Left cardiac atrium (tissue), 4 donors: ENCODE measurements at regions not wholly inside any gene's neighbourhood (a gene's known extent, or its start where the extent isn't known, plus 50 kb on each side); places are given as distances from the start of the nearest gene placed in this dataset.
"Not testable (repeated sequence)": the region's sequence is repeated elsewhere in the genome, so short reads cannot be mapped to it uniquely, and the experiment has no call there.

Experiments used
- ATAC-seq, 2 donors: fragments of 200-7000 bp; cut with Tn5 transposase; one replicate each; pipeline ENCODE4 v1.9.1; 2020; ENCODE audit warnings: mild to moderate bottlenecking in 2 of 2, moderate library complexity in 2 of 2
- DNase-seq: peaks from one replicate; pipeline ENCODE4 v3.0.0-alpha.2; 2020
- intact Hi-C, 2 donors: fragments of 100-400 bp; cut with DNase I; formaldehyde crosslinking; loops; one replicate each; pipeline versions ENCODE4 v1.14.1 to v1.15.1; 2022 to 2023
- donor health status: DM: no; HTN: yes; CAD: no.
- donor health status: DM: no; HTN: yes; CAD: no; lungs with severe emphysema.
- donor health status: DM: yes; HTN: yes; CAD: no.
- donor health status: Dilated cardiomyopathy.

DNA sequence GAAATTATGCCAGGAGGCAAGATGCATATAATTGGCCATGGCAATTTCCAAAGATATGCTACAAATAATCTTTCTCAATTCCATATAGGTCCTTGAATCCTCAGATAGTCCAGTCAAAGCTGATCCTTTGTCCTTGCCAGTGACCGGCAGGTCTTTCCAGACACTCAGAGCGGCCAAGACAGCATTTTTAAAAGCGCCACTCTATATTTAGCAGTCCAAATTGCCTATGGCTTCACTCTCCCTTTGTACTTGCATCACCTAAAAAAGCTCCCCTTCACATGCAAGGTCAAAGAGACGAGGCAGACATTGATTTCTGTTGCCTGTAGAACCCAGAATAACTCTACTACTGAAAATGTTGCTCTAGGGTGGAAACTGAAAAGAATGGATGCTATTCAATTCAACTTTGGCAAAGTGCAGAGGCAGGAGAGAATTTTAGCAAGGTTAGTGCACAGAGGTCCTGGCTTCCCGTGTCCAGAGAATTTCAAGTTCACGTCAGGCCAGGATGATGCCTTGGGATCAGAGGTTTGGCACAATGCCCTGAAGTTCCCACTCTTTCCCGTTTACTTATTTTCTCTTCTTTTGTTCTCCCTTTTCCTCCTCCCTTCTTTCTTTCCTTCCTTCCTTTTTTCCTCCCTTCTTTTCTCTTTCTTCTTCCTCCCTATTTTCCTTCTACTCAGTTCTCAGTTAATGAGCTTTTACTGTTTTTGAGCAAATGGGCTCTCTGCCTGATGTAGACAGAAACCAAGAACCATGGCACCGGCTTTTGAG lies 108.5 kb downstream of the KCNK1 start:
- ATAC-seq, result peak; percentile 37 to 45
- DNase-seq, result no peak
- intact Hi-C loops, result loop anchor here in 1 of 2 donors (2.0 kb wide), 1 partner anchor 54 kb away; no protein-coding TSS in a partner anchor

- ATAC-seq (peak; percentile 87 to 91), DNase-seq (peak; percentile 47)
- intact Hi-C loops, result loop anchor here in 1 of 2 donors (2.0 kb wide), 1 partner anchor 55 kb away; no protein-coding TSS in a partner anchor
These were observed 109.5 kb downstream of the KCNK1 start for GRCh38 chr1:233723387-233723786.

GRCh38 chr1:233724131-233724631 lies 110.3 kb downstream of the KCNK1 start:
- ATAC-seq, DNase-seq, intact Hi-C loops: not testable (repeated sequence)

DNA sequence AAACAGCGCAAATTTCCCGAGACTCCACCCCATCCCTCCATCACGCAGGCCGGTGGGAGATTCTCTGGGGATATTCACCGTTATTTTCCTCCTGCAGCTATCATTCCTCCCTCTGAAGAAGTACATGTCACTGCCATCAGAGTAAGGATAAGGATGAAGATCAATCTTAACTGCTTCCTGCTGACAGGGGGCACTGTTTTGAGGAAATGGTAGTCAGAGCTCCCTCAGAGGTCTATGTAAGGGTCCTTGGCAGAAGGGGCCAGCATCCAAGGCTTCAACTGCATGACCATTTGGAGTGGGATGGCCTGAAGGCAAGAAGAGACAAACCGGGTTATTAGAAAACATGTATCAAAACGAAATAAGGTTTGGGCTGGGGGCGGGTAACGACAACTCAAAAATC lies 111.5 kb downstream of the KCNK1 start:
- DNase-seq, result no peak
- intact Hi-C loops, result no loop called here
- ATAC-seq, result no peak

DNA sequence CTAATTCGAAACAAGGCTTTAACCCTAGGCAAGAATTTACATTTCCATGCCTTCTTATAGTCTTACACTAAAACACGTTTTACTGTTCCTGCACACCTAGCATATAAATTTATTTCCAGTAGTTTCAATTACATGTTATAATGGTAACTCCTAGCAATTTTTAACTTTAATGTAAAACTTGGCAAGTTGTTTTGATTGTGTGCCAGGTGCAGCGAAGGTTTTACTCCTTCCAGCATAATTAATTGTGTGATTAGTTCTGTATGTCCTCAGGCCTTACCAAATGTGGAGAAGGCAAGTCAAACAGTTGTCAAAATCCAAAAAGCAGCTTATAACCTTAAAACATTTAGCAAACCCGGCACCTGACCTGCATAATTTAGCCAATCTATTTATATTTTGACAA lies 114.8 kb downstream of the KCNK1 start:
- intact Hi-C loops, result no loop called here
- ATAC-seq, result no peak
- DNase-seq, result no peak

- intact Hi-C loops, result no loop called here
- ATAC-seq (no peak), DNase-seq (no peak)
These were observed 116.5 kb downstream of the KCNK1 start for GRCh38 chr1:233730380-233730779.

GRCh38 chr1:233730809-233731208 lies 116.9 kb downstream of the KCNK1 start:
- peak in 1 of 2 donors; percentile 42 for ATAC-seq
- intact Hi-C loops, result no loop called here
- no peak for DNase-seq

DNA sequence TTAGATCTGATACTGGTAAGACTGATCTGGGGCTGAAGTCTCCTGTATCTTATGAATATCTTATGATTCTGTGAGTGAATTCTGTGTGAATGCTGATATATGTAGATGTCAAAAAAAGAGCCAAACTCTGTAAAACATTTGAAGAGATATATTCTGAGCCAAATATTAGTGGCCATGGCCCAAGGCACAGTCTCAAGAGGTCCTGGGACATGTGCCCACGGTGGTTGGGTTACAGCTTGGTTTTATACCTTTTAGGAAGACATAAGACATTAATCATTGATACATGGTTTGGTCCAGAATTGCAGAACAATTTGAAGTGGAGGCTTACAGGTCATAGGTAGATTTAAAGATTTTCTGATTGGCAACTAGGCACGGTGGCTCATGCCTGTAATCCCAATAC lies 118.3 kb downstream of the KCNK1 start:
- no peak for DNase-seq
- intact Hi-C loops, result no loop called here
- no peak for ATAC-seq

DNA sequence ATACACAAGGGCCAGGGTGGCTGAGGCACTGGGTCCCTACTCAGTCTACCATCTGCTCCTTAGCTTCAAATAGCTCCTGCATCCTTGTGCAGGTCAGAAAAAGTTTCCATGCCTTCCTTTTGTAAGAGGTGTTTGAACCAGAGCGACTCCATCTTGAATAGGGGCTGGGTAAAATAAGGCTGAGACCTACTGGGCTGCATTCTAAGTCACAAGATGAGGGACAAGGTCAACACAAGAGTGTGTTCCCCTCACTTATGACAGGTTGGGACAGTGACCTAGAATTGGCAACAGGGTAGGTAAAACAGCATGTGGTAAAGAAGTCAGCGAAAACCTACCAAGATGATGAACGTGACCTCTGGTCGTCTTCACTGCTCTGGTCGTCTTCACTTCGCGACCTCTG lies 120.5 kb downstream of the KCNK1 start:
- no peak for DNase-seq
- no peak for ATAC-seq
- intact Hi-C loops, result no loop called here

GRCh38 chr1:233735331-233735730 lies 121.4 kb downstream of the KCNK1 start:
- DNase-seq, result no peak
- intact Hi-C loops, result no loop called here
- ATAC-seq, result no peak

- ATAC-seq (no peak), DNase-seq (no peak)
- intact Hi-C loops, result no loop called here
These were observed 121.9 kb downstream of the KCNK1 start for GRCh38 chr1:233735847-233736246.

DNA sequence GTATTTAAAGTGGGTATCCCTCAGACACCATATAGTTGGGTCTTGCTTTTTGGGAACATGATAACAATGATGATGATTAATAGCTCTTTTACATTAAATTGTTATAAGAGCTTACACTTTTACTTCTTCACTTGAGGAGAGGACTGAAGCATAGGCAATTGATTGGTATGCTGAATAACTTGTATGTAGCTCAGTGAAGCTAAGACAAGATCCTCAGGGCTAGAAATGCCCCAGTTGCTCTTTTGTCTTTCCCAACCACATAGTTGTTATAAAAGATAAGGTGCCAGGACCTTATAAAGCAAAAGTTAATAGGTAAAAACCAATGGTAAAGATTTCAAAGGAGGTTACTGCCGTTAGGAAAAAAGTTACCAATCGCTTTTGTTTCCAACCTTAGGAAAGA lies 123.4 kb downstream of the KCNK1 start:
- ATAC-seq (no peak), DNase-seq (no peak)
- intact Hi-C loops, result no loop called here

DNA sequence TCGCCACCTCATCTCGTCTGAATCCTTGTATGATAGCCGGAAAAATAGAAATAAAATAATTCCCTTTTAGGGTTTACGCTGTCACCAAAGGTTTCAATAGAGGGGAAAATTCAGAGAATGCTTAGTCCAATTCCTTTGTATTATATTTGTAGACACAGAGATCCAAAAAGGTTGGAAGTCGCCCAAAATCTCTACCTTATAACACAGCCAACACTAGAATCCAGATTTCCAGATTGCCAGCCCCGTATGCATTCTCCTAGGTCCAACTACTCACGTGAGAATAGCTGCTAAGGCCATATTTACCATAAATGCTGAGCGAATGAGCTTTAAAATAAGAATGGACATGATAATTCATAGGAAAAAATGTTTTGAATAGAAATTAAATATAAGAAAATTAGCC lies 124.5 kb downstream of the KCNK1 start:
- intact Hi-C loops, result no loop called here
- no peak for ATAC-seq
- no peak for DNase-seq

DNA sequence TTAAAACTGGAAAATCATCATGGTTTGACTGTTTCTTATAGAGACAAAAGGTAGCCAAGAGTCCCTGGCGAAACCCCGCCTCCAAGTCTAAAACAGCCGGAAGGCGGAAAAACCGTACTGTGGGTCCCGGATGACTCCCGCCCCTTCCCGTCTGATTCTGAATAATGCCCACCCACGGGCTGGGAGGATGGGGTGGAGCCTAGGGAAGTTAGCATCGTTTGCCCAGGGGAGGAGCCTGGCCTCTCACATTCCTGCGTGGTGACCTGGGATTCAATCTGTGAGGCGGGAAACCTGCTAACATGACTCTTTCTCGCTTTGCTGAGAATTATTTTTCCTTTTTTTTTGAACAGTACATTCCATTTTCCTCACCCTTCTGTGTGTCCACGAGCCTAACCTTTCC lies 124.9 kb downstream of the KCNK1 start:
- ATAC-seq (no peak), DNase-seq (no peak)

DNA sequence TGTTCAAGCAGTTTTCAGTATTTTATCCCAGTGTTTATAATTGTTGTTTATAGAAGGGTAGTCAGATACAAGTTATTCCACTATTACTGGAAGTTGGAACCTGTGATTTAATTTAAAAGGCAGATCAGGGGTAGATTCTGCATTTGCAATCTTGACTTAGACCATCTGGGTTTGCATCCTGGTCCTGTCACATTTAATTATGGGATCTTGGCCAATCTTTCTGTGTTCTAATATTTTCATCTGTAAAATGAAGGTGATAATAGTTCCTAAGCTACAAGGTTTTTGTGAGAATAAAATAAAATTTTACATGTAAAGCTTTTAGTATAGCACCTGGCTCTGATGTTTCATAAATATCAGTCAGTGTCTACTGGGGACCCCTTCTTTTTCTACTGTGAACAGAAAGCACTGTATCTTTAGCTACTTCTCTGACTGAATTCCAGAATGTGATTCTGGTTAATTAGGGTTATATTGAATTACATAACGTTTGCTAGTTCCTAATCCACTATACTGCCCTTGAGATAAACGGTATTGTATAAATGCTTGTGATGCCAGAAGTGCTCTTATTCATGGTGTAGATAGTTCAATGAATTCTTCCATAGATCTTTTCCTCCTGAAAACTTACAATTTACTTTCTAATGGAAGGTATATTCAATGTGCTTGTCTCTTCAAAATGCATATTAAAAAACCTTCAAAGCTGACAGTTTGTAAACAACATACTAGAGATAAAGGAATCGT lies 131.0 kb downstream of the KCNK1 start:
- DNase-seq, result no peak
- intact Hi-C loops, result no loop called here

More for the DNA sequence above, 124.9 kb downstream of the KCNK1 start:
- intact Hi-C loops, result no loop called here

DNA sequence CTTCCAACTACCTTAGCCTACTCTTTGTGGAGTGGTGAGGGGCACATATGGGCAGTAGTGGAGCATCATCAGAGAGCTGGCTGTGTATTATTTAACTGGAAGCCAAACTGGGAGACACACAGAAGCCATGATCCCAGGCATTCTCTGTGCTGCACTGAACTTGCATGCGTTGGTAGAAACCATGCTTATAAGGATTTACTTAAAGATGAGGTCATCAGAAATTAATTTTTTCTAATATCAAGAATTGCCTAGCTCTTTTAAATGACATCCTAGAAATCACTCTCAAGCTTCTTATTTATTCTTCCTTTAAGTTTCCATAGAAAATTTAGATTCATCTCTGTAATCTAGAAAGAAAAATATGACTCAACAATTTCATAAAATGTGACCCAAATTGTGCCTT lies 136.2 kb downstream of the KCNK1 start:
- intact Hi-C loops, result no loop called here
- DNase-seq (no peak), ATAC-seq (no peak)

More for the DNA sequence above, 131.0 kb downstream of the KCNK1 start:
- no peak for ATAC-seq

DNA sequence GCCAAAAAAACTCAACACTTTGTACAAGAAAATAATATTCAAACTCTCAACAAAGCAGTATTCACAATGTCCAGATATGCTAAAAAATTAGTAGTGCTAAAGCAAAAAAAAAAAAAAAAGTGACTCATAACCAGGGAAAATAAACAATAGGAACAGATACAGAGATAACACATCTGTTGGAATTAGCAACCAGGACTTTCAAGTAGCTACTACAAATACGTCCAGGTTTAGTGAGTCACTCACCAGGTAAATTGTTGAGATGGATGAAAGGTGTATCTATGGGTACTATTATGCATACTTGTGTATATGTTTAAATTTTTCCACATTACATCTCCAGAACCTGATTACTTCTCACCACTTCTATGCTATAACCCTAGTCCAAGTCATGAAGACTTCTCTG lies 144.8 kb upstream of the SLC35F3 start:
- intact Hi-C loops, result no loop called here
- no peak for DNase-seq
- ATAC-seq, result no peak

GRCh38 chr1:233764304-233764703 lies 140.2 kb upstream of the SLC35F3 start:
- DNase-seq, intact Hi-C loops, ATAC-seq: not testable (repeated sequence)

DNA sequence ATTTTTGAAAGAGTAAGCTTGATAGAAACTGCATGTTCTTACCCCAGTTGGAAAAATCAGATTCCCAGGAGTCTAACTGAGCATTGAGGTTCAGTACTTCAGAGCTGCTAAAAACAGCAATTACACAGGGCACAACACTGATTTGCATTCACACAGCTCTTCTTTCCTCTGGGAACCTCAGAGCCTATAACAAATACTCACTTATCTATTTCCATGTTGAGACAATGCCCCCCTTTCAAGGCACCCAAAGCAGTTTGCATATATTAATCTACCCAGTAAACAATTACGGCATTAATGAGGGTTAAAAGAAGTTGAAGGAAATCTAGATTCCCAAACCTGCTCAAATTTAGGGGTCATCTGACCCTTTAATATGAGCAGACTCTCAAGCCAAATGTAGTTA lies 126.9 kb upstream of the SLC35F3 start:
- no peak for ATAC-seq
- intact Hi-C loops, result no loop called here
- no peak for DNase-seq

DNA sequence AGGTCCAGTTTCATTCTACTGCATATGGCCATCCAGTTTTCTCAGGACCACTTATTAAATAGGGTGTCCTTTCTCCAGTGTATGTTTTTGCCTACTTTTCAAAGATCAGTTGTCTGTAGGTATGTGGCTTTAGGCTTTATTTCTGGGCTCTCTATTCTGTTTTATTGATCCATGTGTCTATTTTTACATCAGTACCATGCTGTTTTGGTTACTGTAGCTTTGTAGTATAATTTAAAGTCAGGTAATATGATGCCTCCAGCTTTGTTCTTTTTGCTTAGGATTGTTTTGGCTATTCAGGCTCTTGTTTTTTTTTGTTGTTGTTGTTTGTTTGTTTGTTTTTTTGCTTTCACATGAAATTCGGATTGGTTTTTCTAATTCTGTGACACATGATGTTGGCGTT lies 124.4 kb upstream of the SLC35F3 start:
- intact Hi-C loops, result no loop called here
- ATAC-seq, result no peak

More for the DNA sequence above, 124.4 kb upstream of the SLC35F3 start:
- no peak for DNase-seq
